BE2C (cell line): ENCODE measurements at regions not wholly inside any gene's neighbourhood (a gene's known extent, or its start where the extent isn't known, plus 50 kb on each side); places are given as distances from the start of the nearest gene placed in this dataset.
"Not testable (repeated sequence)": the region's sequence is repeated elsewhere in the genome, so short reads cannot be mapped to it uniquely, and the experiment has no call there.

ENCODE experiments used
- DNase-seq: peaks from one replicate; pipeline ENCODE4 v3.0.0-alpha.2; 2020
- H3K27me3 ChIP-seq: fragments of 250-450 bp; sonication (Bioruptor Pico); 2 replicates; pipeline ENCODE4 v1.5.1; 2020; ENCODE audit warnings: mild to moderate bottlenecking
- H3K36me3 ChIP-seq: fragments of 250-450 bp; sonication (Bioruptor Pico); 2 replicates; pipeline ENCODE4 v1.5.1; 2020; ENCODE audit warnings: mild to moderate bottlenecking
- H3K4me1 ChIP-seq: fragments of 250-450 bp; sonication (Bioruptor Pico); 2 replicates; pipeline ENCODE4 v1.5.1; 2020
- H3K4me3 ChIP-seq: 2 replicates; pipeline ENCODE4 v1.5.1; 2011; ENCODE audit warnings: low read depth, low read length
- H3K9me3 ChIP-seq: fragments of 250-450 bp; sonication (Bioruptor Pico); 2 replicates; pipeline ENCODE4 v1.5.1; 2020
- TF ChIP-seq, protein P1 (sequence below): IDR thresholded peaks from 2 replicates; pipeline ENCODE4 v1.5.1; 2012; ENCODE audit warnings: mild to moderate bottlenecking, low read depth, low read length

DNA sequence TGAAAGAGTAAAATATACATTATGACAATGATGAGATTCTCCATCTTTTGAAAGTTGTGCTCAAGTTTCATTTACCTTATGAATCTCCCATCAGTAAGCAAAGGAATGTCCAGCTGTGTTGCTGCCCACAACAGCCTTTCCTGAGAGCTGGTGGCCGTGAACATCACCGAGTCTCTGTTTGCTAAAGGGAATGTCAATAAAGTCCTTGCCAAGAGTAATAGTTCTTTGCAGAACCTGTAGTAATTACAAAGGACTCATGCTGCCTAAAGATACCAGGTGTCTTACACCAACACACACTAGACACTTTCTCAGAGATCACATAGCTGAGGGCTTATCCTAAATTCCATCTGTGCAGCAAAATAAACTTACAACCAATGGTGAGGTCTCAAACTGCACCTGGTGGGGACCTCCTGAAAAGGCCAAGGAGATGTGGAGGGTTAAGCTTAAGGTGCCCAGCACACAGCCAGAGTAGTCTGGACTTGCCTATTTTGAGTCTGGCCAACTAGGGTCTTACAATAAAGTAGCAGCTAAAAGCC, 111.1 kb upstream of the DAPK1 start:
- no peak overlapping the region for H3K4me3 ChIP-seq
- H3K9me3 ChIP-seq = no peaks in the 10 kb centered on the region
- TF ChIP-seq, protein P1, sequence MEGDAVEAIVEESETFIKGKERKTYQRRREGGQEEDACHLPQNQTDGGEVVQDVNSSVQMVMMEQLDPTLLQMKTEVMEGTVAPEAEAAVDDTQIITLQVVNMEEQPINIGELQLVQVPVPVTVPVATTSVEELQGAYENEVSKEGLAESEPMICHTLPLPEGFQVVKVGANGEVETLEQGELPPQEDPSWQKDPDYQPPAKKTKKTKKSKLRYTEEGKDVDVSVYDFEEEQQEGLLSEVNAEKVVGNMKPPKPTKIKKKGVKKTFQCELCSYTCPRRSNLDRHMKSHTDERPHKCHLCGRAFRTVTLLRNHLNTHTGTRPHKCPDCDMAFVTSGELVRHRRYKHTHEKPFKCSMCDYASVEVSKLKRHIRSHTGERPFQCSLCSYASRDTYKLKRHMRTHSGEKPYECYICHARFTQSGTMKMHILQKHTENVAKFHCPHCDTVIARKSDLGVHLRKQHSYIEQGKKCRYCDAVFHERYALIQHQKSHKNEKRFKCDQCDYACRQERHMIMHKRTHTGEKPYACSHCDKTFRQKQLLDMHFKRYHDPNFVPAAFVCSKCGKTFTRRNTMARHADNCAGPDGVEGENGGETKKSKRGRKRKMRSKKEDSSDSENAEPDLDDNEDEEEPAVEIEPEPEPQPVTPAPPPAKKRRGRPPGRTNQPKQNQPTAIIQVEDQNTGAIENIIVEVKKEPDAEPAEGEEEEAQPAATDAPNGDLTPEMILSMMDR = no peak
- no peaks in the 10 kb centered on the region for H3K36me3 ChIP-seq
- no peak for DNase-seq
- H3K27me3 ChIP-seq = no peaks in the 10 kb centered on the region
- no peaks in the 10 kb centered on the region for H3K4me1 ChIP-seq

DNA sequence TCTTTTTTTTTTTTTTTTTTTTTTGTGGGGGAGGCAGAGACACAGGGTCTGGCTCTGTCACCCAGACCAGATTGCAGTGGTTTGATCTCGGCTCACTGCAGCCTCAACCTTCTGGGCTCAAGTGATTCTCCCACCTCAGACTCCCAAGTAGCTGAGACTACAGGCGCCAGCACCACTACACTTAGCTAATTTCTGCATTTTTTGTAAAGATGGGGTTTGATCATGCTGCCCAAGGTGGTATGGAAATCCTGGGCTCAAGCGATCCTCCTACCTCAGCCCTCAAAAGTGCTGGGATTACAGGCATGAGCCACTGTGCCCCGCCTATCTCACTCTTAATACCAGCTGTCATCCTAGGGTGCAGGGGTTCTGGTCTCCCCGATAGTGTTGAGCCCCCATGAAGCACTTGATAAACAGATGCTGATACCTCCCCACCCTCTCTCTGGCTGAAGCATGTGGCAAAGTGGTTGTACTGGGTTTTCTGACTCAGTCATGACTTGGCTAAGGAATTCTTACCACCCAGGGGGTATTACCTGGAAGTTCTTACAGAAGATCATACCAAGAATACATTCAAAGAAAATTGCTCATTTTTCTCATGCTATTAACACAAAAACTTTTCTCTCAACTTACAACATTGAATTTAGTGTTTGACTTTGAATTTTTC, 110.2 kb upstream of the DAPK1 start:
- Histone ChIP-seq H3K27me3 (no peaks in the 10 kb centered on the region), H3K9me3 (no peaks in the 10 kb centered on the region), H3K36me3 (no peaks in the 10 kb centered on the region), H3K4me3 (no peak overlapping the region), H3K4me1 (no peaks in the 10 kb centered on the region)
- TF ChIP-seq, protein P1 = no peak
- no peak for DNase-seq

DNA sequence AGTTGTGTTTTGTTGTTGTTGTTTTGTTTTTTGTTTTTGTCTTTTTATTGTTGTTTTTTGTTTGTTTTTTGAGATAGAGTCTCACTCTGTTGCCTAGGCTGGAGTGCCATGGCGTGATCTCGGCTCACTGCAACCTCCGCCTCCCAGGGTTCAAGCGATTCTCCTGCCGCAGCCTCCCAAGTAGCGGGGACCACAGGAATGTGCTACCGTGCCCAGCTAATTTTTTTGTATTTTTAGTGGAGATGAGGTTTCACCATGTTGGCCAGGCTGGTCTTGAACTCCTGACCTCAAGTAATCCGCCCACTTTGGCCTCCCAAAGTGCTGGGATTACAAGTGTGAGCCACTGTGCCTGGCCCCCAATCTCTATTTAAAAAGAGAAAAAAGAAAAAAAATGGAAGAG, 109.0 kb upstream of the DAPK1 start:
- not testable (repeated sequence) for H3K36me3 ChIP-seq, H3K4me3 ChIP-seq, DNase-seq, H3K27me3 ChIP-seq, H3K9me3 ChIP-seq, H3K4me1 ChIP-seq

DNA sequence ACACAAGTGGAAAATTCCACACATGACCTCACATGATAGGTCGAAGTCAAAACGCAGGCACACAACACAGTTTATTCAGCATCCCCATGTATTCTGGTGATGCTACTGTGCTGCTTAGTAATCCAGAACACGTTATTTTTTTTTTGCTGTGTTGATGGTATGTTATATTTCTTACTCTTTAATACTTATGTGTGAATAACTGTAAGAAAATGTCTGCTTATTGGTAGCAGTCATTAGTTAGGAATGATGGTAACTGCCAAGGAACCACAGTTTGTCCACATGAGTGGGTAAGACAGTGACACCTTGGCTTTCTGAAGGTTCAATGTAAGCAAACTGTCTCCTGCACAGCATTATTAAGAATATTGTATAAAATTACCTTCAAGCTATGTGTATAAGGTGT, 107.7 kb upstream of the DAPK1 start:
- no peaks in the 10 kb centered on the region for H3K27me3 ChIP-seq
- DNase-seq = no peak
- no peaks in the 10 kb centered on the region for H3K36me3 ChIP-seq
- TF ChIP-seq, protein P1 = no peak
- H3K4me3 ChIP-seq = no peak overlapping the region
- H3K4me1 ChIP-seq = no peaks in the 10 kb centered on the region
- H3K9me3 ChIP-seq = no peaks in the 10 kb centered on the region

DNA sequence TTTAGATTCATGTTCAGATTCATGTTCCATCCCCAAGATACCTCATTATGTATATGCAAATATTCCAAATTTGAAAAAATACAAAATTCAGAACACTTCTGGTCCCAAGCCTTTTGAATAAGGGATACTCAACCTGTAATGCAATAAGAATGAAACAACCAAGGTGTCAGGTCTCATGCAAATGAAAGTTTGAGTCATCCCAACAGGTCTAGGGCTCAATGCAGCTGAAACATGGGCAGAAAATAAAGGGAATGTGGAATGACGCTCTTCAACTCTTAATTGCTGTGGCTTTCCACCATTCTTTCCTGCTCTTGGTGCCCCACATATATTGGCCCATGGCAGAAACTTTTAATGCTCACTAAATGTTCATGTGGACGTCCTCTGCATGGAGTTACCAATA, 107.3 kb upstream of the DAPK1 start:
- DNase-seq = no peak
- H3K36me3 ChIP-seq = no peaks in the 10 kb centered on the region
- H3K4me3 ChIP-seq = no peak overlapping the region
- TF ChIP-seq, protein P1 = no peak
- H3K27me3 ChIP-seq = no peaks in the 10 kb centered on the region
- no peaks in the 10 kb centered on the region for H3K4me1 ChIP-seq
- H3K9me3 ChIP-seq = no peaks in the 10 kb centered on the region

DNA sequence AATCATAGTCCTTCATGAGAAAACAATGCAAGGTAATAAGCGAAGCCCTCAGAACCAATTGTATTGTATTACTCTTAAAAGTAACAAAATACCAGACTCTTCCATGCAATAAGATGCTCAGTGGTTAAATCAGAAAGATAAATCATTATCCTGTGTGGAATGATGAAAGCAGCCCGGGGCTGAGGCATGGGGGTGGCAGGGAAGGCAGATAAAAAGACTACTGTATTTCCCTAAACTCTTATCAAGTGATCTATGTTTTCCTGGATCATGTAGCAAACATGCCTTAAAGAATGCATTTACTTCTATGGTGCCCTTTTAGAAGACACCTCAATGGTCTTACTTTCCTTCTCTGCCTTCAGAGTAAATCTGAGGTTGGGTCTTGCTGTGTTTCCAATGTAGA, 105.6 kb upstream of the DAPK1 start:
- Histone ChIP-seq H3K27me3 (no peaks in the 10 kb centered on the region), H3K9me3 (no peaks in the 10 kb centered on the region), H3K36me3 (no peaks in the 10 kb centered on the region), H3K4me3 (no peak overlapping the region), H3K4me1 (no peaks in the 10 kb centered on the region)
- TF ChIP-seq, protein P1 = no peak
- no peak for DNase-seq
